ENCODE measurements at regions not wholly inside any gene's neighbourhood (a gene's known extent, or its start where the extent isn't known, plus 50 kb on each side); places are given as distances from the start of the nearest gene placed in this dataset.

- no peak for DNase-seq
Measured at GRCh38 chr18:32542221-32542798, 71.6 kb upstream of the GAREM1 start.

DNA sequence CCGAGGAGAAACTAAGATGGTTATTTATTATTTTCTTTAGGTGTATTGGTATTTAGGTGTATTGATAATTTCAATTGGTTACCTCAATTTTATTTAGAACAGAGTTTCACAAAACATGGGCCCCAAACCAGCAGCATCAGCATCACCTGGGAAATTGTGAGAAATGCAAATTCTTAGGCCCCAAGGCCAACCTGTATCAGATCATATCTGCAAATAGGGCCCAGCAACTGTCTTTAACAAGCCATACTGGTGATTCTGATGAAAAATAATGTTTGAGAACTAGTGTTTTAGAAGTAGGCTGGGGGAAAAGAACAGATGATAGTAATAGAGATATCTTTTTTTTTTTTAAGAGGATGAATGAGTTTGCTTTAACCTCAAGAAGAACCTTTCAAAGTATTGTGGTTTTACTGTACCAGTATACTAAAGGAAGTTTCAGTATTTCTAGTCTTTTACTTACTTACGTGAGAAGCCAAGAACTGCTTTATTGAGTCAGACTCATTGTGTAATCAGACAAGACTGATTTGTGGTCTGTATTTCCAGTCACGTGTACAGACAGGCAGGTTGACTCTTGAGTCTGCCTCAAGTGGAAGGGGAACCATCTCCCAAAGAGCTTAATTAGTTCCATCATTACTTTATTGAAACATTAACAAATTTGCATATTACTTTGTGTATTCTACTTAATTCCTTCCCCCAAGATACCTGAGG lies 60.4 kb upstream of the GAREM1 start:
- peak; percentile 79 for DNase-seq

DNA sequence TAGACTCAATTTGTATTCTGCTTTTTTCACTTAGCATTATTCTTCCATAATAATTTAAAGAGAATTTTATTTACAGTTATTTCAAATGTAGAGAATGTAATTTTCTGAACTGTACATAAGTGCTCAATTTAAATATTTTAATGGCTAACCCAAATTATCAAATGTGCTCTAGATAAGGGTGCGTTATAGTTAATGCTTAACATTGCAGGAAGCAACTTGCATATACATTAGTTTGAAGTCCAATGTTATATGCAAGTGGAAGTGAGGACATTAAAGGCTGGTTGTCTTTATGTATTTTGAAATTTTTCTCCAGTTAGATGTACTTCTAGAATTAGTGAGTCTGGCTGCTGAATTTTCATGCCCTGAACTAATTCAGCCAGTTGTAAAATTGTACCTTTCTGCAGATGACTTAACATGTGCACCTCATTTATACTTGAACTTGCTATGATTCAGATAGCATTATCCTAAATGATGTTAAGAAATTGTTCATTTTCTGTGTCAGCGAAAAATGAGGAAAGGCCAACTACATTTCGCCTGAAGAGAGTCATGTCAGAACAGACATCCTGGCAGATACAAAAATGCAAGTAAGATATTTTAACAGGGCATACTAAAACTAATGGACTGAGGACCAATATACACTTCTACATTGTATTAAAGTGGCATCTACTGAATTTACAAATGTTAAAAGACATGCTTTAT lies 59.2 kb upstream of the GAREM1 start:
- no peak for DNase-seq

DNA sequence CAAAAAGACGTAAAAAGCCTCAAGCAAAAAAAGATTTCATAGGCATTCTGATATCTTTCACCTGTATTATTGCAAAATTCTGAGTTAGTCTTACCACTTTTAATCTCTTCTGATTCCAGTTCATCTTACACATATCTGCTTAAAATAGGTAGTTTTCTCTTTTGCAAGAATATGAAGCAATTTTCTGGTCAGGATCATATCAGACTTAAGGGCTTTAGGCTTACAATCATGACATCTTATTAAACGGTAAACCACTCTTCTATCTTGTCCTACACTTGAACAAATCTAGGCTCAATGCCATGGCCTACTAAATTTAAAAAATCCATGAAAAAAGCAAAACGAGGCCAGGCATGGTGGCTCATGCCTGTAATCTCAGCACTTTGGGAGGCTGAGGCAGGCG lies 50.1 kb upstream of the GAREM1 start:
- no peak for DNase-seq
